ENCODE measurements at regions not wholly inside any gene's neighbourhood (a gene's known extent, or its start where the extent isn't known, plus 50 kb on each side); places are given as distances from the start of the nearest gene placed in this dataset.

- TF ChIP-seq, protein P1, sequence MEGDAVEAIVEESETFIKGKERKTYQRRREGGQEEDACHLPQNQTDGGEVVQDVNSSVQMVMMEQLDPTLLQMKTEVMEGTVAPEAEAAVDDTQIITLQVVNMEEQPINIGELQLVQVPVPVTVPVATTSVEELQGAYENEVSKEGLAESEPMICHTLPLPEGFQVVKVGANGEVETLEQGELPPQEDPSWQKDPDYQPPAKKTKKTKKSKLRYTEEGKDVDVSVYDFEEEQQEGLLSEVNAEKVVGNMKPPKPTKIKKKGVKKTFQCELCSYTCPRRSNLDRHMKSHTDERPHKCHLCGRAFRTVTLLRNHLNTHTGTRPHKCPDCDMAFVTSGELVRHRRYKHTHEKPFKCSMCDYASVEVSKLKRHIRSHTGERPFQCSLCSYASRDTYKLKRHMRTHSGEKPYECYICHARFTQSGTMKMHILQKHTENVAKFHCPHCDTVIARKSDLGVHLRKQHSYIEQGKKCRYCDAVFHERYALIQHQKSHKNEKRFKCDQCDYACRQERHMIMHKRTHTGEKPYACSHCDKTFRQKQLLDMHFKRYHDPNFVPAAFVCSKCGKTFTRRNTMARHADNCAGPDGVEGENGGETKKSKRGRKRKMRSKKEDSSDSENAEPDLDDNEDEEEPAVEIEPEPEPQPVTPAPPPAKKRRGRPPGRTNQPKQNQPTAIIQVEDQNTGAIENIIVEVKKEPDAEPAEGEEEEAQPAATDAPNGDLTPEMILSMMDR (IDR thresholded peaks at IDR 0.05; ENCODE audit: insufficient read depth, low read length), result no peak
- no peak for TF ChIP-seq REST (IDR thresholded peaks at IDR 0.05; ENCODE audit: insufficient replicate concordance, low read depth)
- TF ChIP-seq POLR2AphosphoS5 (IDR thresholded peaks at IDR 0.05; ENCODE audit: low read depth), result no peak
Observed at GRCh38 chr7:124084024-124084423, 51.2 kb upstream of the TMEM229A start.

Data from HL-60 (cell line).